NCI-H146 (cell line): ENCODE measurements at regions not wholly inside any gene's neighbourhood (a gene's known extent, or its start where the extent isn't known, plus 50 kb on each side); places are given as distances from the start of the nearest gene placed in this dataset.

Experiments used
- DNase-seq: peaks from one replicate; lab custom pipeline; 2025; lab: John Stamatoyannopoulos, UW

DNA sequence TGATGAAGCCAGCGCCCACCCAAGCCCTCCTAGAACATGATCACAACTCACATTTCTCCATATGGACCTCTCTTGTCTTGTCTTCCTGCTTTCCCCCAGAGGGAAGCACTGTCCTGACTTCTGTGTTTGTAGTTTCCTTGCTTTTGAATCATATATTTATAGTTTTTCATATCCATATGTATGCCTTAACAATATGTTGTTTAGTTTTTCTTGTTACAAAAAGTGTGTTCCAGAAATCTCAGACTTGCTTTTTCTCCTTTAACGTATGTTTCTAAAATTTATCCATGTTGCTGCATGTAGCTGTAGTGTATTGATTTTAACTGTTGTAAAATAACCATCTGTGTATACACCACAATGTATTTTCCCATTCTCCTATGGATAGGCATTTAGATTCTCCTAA, 182.0 kb upstream of the SMIM23 start:
- DNase-seq, result no peak

DNA sequence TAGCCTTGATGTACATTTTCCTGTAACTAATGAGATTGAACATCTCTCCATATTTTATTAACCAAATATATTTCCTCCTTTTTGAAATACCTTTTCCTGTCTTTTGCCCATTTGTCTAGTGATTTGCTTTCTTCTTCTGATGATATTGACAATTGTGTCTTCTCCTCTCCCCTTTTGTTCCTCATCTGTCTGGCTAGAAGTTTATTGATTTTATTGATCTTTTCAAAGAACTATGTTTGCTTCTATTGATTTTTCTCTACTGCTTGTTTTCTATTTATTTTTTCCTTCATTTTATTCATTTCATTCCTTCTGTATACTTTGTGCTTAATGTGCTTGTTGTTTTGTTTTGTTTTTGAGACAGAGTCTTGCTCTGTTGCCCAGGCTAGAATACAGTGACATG, 181.4 kb upstream of the SMIM23 start:
- DNase-seq, result no peak

DNA sequence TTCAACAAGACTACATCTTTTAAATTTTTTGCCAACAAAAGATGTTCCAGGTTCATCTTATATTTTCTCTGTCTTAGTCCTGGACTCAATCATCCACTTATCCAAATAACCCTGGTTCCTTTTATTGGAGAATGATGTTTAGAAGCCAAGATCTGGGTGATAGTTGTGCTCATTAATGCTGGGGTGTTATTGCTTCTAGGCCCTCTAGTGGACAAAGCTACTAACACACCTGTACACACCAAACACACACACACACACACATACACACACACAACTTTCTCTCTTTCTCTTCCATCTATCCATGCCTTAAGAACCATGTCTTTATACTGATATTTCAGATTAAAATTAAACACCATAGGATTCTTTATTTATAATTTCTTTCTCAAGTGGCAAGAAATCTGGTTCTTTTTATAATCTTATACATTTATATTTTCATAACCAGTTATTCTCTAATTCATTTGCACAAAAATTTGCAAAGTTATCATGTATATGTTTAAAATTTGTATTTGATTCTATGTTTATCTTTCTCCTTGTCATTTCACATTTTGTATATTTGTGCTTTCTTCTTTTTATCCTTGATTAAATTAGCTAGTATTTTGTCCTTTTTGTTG, 179.1 kb upstream of the SMIM23 start:
- no peak for DNase-seq

DNA sequence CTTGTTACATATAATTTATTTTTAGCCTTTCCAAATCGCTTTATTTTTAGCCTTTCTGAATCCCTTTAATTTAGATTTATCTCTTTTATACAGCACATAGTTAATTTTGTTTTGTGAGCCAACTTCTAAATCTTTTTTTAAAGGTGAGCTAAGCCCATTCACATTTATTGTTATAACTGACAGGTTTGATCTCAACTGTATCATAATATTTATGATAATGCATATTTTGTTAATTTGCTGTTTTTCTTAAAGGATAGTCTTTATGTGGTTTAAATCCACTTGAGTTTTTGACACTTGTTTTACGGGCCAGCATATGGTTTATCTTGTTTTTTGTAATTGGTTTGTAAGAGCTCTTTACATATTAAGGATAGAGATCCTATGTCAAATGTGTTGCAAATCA, 177.8 kb upstream of the SMIM23 start:
- DNase-seq, result no peak

DNA sequence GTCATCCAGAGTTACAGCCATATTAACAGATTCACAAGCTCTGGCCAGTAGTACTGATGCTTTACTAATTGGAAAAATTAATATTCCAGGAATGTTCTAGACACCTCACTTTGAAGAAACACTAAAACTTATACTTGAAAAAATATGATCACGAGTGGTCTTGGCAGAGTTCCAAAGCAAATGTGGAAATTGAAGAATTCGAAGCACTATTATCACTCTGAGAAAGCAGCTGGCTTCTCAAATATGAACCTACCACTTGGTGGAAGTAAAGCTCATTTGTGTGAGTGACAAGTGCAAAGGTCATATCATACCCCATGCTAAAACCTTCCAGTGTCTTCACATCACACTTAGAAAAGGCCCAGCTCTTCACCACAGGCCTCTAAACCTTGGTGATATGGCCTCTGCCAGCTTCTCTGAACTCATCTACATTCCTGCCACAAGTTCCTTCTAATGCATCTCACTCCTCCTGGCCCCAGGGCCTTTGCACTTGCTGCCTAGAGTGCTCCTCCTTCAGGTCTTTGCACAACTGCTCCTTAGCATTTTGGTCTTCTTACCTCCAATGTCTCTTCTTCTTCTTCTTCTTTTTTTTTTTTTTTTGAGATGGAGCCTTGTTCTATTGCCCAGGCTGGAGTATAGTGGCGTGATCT, 175.7 kb upstream of the SMIM23 start:
- no peak for DNase-seq

DNA sequence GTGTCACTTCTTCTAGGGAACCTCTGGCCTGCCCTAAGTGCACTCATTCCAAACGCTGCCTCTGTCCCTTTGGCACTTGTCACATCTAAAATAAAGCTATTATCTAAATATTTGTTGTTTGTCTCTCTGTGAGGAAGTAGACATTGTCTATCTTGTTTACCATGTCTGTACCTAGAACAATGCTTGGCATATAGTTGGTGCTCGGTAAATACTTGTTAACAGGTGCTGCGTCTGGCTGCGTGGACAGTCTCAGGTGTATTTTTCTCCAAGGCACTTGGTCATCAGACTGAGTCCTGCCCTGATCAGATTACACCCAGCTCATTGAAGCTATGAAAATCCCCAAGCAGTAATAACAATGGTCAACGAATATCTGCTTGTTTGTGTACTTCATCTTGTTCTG, 174.9 kb upstream of the SMIM23 start:
- no peak for DNase-seq

DNA sequence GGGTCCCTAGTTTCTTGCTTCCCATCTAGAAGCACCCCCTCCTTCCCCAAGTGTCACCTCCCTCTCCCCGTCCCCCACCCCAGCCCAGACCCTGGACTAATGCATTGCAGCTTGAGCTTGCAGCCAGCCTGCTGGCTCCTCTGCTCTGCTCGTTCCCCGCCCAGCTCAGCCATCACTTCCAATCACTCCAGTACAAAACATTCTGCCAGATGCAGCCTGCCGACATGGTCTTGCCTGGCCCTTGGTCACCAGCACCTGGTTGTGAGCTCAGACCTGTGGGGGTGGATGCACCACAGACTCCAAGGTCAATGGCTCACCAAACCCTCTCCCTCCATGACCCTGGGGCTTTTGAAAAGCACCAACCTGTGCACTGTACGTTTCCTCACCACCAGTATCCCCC, 172.9 kb upstream of the SMIM23 start:
- DNase-seq, result no peak

DNA sequence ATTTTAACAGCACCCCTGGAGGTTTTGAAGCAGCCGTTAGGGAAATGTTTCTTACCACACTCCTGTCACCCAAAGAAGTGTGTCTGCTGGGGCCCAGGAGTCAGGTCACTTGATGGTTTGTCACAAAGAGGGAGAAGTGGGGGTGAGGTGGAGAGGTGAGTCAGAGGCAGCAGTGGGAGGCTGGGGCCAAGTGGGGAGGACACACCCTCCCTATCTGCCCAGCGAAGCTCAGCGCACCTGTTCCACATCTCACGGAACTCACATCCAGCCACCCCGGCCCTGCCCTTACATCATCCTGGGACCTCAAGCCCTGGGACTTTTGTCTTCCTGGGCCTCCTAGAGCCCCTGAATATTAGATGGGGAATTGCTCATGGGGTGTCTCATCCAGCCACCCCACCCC, 171.1 kb upstream of the SMIM23 start:
- no peak for DNase-seq

DNA sequence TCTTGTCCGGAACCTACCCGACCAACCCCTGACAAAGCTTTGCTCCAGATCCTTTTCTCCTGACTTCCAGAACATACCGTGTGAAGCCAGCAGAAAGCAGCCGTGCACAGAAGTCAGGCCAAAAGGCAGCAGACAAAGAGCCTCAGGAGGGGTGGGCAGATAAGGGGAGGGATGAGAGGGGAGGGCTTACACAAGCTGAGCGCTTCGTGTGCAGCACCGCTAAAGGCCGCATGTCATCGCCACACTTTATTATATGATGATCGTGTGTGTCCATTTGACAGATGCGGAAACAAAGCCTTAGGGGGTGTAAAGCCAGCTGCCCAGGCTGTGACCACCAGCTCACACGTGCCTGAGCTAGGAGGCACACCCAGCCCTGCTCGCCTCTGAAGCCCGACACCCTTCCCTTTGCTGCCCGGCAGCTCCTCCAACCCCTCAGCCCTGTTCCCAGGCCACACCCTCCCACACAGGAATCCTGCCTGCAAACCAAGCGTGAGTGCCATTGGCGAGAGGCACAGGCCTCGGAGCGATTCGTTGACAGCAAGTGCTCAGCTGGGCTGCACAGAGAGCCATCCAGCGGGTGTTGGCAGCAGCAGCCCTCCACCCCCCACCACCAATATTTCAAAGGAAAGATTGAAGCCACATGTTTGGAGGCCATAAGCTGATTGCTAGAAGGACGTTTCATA, 170.5 kb upstream of the SMIM23 start:
- DNase-seq, result no peak

DNA sequence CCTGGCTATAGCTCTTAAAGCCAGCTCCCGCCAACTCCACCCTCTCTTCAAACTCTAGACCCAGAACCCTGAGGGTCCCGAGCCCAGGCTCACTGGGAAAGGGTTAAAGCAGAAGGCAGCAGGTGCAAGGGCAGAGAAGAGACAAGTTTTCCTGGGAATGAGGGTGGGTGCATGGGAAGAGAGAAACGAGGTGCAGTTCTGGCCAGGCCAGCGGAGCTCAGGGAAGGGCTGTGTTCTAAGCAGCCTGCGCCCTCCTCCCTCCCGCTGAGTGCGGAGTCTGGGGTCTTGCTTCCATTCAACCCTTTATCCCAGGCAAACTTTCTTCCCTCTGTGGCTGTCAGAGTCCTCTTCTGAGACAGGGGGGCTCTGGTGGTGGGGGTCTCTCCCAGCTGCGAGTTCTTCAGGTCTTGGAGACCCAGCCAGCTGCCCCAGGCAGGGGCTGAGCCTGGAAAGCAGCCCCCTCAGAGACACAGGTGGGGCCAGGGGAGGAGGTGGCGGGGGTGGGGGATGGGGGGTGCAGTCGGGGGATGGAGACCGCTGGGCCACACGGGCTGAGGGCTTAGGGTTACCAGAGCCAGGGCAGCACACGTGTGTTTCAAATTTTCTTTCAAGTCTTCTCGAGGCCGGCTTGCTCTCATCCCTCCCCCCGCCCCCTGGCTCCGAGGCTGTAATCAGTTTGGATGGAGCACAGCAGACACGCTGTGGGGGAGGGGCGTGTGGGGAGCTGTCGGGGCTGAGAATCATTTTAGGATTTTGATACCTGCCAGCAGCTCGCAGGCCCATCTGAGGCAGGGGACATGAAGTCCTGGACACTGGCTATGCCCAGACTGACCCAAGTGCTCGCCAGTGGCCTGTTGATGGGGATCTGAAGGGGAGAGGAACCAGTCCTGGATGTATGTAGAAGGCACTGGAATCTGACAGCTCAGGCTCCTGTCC, 169.6 kb upstream of the SMIM23 start:
- DNase-seq, result no peak

DNA sequence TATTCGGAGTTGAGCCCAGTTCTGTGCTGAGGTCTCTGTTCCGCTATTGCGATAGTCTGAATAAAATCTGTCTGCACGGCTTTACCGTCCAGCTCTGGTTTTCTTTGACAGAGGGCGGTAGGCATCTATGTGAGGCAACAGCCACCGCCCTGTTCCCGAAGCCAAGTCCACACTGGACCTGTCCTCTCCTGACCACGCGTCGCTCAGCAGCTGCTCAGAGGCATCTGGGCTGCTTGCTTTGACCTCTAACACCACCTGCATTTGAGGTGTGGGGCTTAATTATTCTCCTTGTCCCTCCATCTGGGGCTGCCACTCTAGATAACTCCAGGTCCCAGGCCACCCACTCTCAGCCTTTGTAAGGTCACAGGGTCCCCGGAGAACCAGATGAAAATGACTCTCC, 168.4 kb upstream of the SMIM23 start:
- DNase-seq, result no peak

DNA sequence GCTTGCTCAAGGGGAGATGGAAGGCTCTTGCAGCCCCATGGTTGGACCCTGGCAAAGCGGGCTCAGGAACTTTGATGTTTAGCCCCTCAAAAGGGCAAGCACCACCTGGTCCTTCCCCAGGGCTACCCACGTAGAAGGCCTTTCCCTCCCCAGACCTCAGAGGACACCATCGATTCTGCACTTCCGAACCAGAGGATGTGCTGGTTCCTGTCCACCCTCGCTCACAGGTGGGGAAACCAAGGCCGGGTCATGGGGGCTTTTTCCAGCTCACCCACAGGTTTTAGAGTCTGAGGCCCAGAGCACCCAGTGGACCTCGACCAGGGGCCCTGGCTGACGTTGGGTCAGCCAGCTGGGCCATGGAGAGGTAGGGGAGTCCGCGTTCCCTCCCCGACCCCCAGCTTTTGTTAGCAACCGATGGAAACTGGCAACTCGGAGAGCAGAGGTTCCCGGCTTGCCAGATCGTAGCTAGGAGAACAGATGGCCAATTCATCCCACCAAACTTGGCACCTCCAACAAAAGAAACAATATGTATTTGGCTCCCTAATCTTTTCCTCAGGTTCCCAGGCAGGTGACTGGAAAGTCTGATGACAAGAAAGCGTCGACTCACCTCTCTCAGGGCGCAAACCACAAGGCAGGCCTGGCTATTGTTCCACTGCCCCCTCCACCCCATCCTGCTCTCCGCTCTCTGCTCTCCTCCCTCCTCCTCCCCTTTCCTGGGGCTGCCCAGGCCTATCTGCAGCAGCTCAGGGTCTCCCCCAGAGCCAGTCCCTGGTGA, 167.6 kb upstream of the SMIM23 start:
- DNase-seq, result no peak

DNA sequence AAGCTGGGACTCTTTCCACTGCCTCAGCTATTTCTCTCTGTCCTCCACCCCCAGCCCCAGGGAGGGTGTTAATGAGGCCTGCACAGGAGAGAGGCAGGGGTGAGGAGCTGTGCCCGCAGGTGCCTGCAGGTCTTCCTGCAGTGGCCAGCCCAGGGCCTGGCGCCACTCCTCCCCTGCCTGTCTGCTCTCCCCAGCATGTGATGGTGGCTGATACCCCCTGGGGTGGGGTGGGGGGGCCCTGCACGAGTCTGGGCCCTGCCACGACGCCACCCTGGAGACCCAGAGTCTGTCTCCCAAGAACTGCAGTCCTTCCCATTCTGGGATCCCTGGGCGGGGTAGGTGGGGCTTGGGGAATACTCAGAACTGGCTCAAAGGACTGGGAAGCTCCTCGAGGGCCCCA, 166.4 kb upstream of the SMIM23 start:
- DNase-seq, result no peak

DNA sequence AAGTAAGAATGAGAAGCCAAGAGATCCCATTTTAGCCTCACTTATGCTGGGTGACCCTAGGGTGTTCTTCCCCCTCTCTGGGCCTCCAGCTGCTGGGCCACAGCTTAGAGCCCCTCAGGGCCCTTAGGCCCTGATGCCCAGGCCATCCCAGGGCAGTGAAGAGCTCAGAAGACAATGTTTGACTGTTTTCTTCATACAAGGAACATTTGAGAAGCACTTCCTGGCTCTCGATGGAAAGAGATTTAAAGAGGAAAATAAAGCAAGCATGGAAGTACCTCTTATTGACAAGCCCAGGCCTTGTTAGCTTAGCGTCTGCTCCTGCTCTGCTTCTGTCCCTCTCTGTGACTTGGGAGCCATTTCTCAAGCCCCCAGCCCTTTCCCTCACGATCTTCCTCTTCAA, 165.9 kb upstream of the SMIM23 start:
- DNase-seq, result no peak

DNA sequence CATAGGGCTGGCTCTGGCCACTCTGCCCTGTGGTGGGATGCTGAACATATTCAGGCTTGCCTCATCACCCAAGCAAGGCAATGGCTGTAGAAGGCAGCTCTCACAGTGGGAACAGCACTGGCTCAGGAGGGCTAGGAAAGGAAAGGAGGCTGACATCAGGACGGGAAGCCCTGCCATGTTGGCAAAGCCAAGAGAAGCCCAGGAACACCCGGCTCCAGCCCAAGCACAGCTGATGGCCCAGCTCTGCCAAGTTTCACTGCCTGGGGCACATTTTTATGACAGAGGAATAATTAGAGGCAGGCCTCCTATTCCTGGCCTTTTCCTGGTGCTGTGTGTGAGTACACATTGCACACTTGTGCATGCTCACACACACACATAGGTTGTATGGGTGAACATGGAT, 163.6 kb upstream of the SMIM23 start:
- DNase-seq, result no peak

DNA sequence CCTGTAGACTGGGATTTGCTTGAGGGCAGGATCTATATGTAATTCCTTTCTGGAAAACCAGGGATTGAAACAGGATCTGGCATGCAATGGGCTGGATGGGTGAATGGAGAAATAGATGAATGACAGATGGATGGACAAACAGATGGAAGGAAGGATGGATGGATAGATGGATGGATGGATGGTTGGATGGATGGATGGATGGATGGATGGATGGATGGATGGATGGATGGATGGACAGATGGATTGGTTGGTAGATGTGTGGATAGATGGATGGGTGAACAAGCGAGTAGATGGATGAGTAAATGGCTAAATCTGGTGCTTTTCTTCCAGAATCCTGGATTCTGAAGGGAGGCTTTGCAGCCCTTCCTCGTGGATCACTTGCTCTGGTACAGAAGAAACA, 162.5 kb upstream of the SMIM23 start:
- DNase-seq, result no peak

DNA sequence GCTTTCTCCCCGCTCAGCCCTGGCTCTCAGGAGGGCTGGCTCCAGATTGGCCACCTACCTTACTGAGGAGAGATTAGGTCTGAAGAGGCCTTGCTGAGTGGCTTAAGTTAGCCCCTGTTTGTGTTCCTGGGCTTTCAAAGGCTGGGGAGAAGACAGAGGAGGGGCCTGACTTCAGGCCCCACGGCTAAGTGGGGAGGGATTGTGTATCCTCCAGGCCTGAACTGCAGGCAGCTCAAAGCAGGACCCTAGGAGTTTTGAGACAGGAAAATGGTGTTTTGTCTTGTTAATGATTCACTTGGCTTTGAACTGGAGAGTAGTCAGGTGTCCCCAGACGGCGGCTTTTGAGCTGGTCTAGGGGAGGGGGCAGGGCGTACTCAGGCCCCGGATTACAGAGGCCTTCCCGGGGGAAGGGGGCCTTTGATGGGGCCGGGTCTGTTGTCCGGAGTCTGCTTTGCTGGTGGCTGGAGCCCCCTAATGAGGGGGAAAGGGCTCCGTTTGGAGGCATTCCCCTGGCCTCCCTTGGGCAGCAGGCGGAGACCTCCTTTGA, 162.0 kb upstream of the SMIM23 start:
- no peak for DNase-seq

DNA sequence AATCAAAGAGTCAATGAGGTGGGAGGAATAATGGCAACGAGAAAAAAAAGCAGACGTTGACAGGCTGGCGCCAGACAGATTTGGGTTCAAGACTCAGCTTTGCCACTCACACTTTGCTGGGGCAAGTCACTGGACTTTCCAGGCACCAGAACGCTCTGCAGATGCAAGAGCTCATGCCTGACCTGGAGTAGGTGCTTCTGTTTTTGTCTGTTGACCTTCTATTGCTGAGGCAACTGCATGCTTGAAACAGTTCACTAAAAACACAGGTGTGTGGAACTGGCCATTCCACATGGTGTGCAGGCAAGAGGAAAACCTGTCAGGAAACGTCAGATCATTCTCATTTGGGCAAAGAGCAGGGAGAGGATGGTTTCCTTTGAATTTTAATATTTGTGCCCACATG, 161.2 kb upstream of the SMIM23 start:
- DNase-seq, result no peak

DNA sequence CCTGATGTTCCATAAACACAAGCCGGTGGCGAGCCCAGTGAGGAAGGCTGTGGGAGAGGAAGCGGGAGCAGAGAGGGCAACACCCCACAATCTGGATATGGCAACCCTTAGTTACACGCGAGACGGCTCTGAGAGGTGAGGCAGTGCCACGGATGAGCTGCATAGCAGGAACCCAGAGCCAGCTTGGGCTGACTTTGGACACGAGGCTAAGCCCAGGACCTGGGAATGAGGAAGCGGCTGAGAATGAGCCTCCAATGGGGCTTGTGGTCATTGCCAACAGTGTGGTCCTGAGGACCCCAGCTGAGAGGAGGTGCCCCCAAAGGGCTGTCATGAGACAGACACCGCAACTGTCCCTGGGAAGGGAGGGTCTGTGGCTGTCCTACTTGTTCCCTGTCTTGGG, 160.0 kb upstream of the SMIM23 start:
- no peak for DNase-seq

DNA sequence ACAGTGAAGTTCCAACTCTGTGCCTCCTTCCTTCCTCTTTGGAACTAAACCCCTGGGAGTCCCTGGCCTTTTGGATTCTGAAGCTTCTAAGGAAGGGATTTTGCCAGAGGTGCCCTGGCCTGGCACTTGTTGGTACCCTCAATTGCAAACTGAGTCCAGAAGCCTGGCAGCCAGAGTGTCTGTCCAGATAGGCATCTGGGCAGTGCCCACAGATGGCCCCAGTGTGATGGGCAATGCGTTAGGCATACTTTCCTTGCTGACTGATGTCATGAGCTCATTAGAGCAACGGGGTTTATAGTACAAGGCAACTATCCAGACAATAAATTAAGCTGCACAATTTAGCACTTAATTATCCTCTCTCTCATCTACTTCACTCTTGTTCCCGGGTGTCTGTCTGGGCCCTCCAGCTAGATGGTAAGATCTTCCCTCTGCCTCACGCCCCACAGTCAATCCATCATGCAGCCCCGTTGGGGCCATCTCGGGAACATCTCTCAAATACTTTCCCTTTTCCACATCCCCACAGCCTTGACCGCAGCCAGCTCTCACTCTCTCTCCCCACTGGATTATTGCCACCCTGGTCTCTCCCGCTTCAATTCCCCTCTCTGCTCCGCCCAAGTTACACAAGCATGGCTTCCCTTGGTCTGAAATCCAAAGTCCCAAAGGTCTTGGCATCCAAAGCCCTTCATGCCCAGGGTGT, 157.5 kb upstream of the SMIM23 start:
- no peak for DNase-seq

DNA sequence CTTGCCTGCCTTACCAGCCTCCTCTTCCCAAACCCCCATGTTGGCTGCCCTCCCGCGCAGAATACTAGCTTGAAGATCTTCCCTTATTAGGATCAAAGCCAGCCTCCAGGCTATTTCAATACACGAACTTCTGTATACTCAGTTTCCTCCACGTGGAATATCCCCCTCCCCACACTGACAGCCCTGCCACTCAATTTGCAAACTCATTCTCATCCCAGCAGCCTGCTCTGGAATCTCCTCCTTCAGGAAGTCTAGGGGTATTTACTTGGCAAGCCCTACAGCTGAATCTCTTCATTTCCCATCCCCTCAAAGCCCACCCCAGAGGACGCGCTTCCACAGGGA, 157.0 kb upstream of the SMIM23 start:
- DNase-seq, result no peak
